ENCODE measurements at regions not wholly inside any gene's neighbourhood (a gene's known extent, or its start where the extent isn't known, plus 50 kb on each side); places are given as distances from the start of the nearest gene placed in this dataset.
"Not testable (repeated sequence)": the region's sequence is repeated elsewhere in the genome, so short reads cannot be mapped to it uniquely, and the experiment has no call there.

DNA sequence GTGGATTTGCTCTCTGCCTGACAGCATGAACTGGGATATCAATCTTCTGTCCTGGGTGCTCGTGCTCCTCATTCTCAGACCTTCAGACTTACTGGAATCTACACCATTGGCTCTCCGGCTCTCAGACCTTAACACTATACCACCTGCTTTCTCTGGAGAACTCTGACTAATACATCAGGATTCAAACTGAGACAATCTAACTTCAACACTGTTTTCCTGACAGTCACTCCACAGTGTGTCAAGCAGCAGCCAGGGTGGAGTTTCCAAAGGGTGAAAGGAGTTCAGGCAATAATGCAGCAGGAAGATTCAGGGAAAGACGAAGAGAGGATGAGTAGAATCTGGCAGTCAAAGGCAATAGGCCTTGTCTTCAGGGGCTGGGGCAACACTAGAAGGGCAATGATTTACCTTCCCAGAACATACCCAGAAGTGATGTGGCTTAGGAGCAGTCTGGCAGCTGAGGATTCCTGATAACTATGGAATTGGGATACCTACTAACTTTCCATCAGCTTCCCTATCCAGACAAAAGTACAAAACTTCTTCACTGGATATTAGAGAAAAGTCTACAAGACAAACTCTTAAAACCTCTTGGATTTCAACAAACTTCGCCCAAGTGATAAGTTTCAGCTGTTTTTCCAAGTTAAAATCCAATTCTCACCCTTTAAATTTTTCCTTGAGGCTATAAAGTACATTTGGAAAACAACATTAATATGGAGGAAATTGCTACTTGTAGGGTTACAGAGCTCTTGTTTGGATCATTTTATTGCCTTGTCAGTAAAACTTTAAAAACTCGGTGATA lies 58.4 kb upstream of the SLIT2 start:
- no peak for DNase-seq
- Histone ChIP-seq H3K79me1 (replicated peaks; ENCODE audit: low read length, poor library complexity, severe bottlenecking) (no peaks in the 10 kb centered on the region), H3K27ac (ENCODE audit: low read length, poor library complexity, severe bottlenecking) (no peak overlapping the region), H2BK12ac (ENCODE audit: low read length in 2 of 2) (no peak overlapping the region), H3K9me3 (ENCODE audit: control insufficient read depth, low read length) (no peaks in the 10 kb centered on the region), H4K8ac (ENCODE audit: low read length) (no peak overlapping the region), H3K9ac (ENCODE audit: low read length) (peak overlapping the region; percentile 82), H3K14ac (ENCODE audit: low read length in 2 of 2) (no peak overlapping the region), H2AFZ (ENCODE audit: low read depth, low read length) (no peak overlapping the region), H3K4me2 (ENCODE audit: low read length, poor library complexity, severe bottlenecking) (no peak overlapping the region), H2AK5ac (ENCODE audit: low read length, severe bottlenecking) (no peak overlapping the region), H3K18ac (ENCODE audit: low read depth in 1 of 2, low read length in 2 of 2) (no peak overlapping the region), H3K4ac (ENCODE audit: low read depth in 1 of 2, low read length in 2 of 2) (no peak overlapping the region), H2BK5ac (ENCODE audit: low read depth, low read length, poor library complexity, severe bottlenecking) (no peak overlapping the region), H3K4me3 (ENCODE audit: insufficient read depth in 1 of 2, low read depth in 1 of 2, low read length in 2 of 2) (no peak overlapping the region), H3K36me3 (ENCODE audit: control insufficient read depth in 1 of 2, insufficient read depth in 2 of 2, low read depth in 1 of 2, low read length in 2 of 2) (no peaks in the 10 kb centered on the region), H3K4me1 (ENCODE audit: control insufficient read depth, insufficient read depth, low read depth, low read length) (no peaks in the 10 kb centered on the region), H2BK15ac (ENCODE audit: low read depth, poor library complexity, severe bottlenecking) (no peak overlapping the region), H3K27me3 (ENCODE audit: control insufficient read depth in 1 of 2, insufficient read depth in 1 of 2, low read length in 2 of 2) (no peaks in the 10 kb centered on the region), H2BK120ac (ENCODE audit: low read depth, low read length) (no peak overlapping the region), H3K23ac (ENCODE audit: low read length in 2 of 2) (no peak overlapping the region), H4K91ac (ENCODE audit: low read length) (no peak overlapping the region)
- 86% methylated on average over 3 of the region's 5 CpGs for WGBS

DNA sequence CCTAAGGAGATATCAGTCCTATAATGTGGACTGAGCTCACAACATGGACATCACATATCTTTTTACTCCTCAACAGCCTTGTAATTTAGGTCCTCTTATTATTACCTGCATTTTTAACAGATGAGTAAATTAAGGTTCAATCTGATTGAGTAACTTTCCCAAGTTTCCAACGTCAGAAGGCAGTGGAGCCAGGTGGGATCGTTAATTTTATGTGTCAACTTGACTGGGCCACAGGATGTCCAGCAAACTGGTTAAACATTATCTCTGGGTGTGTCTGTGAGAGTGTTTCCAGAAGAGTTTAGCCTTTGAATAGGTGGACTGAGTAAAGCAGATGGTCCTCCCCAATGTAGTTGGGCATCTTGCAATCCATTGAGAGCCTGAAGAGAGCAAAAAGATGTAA lies 59.0 kb upstream of the SLIT2 start:
- no peak overlapping the region for H2BK5ac ChIP-seq (ENCODE audit: low read depth, low read length, poor library complexity, severe bottlenecking)
- H3K9ac ChIP-seq (ENCODE audit: low read length): peak overlapping the region; percentile 82
- WGBS: 92% methylated on average over 2 of the region's 2 CpGs
- no peak overlapping the region for H2BK120ac ChIP-seq (ENCODE audit: low read depth, low read length)
- H4K8ac ChIP-seq (ENCODE audit: low read length): no peak overlapping the region
- no peaks in the 10 kb centered on the region for H3K36me3 ChIP-seq (ENCODE audit: control insufficient read depth in 1 of 2, insufficient read depth in 2 of 2, low read depth in 1 of 2, low read length in 2 of 2)
- no peaks in the 10 kb centered on the region for H3K9me3 ChIP-seq (ENCODE audit: control insufficient read depth, low read length)
- H3K14ac ChIP-seq (ENCODE audit: low read length in 2 of 2): no peak overlapping the region
- H3K27ac ChIP-seq (ENCODE audit: low read length, poor library complexity, severe bottlenecking): no peak overlapping the region
- no peak overlapping the region for H4K91ac ChIP-seq (ENCODE audit: low read length)
- H3K79me1 ChIP-seq (replicated peaks; ENCODE audit: low read length, poor library complexity, severe bottlenecking): no peaks in the 10 kb centered on the region
- H2BK15ac ChIP-seq (ENCODE audit: low read depth, poor library complexity, severe bottlenecking): no peak overlapping the region
- no peak overlapping the region for H2AK5ac ChIP-seq (ENCODE audit: low read length, severe bottlenecking)
- H3K4me3 ChIP-seq (ENCODE audit: insufficient read depth in 1 of 2, low read depth in 1 of 2, low read length in 2 of 2): no peak overlapping the region
- no peaks in the 10 kb centered on the region for H3K27me3 ChIP-seq (ENCODE audit: control insufficient read depth in 1 of 2, insufficient read depth in 1 of 2, low read length in 2 of 2)
- H3K4me2 ChIP-seq (ENCODE audit: low read length, poor library complexity, severe bottlenecking): no peak overlapping the region
- H3K18ac ChIP-seq (ENCODE audit: low read depth in 1 of 2, low read length in 2 of 2): no peak overlapping the region
- H3K4me1 ChIP-seq (ENCODE audit: control insufficient read depth, insufficient read depth, low read depth, low read length): no peaks in the 10 kb centered on the region
- no peak overlapping the region for H3K4ac ChIP-seq (ENCODE audit: low read depth in 1 of 2, low read length in 2 of 2)
- no peak overlapping the region for H3K23ac ChIP-seq (ENCODE audit: low read length in 2 of 2)
- no peak overlapping the region for H2AFZ ChIP-seq (ENCODE audit: low read depth, low read length)
- H2BK12ac ChIP-seq (ENCODE audit: low read length in 2 of 2): no peak overlapping the region
- no peak for DNase-seq

DNA sequence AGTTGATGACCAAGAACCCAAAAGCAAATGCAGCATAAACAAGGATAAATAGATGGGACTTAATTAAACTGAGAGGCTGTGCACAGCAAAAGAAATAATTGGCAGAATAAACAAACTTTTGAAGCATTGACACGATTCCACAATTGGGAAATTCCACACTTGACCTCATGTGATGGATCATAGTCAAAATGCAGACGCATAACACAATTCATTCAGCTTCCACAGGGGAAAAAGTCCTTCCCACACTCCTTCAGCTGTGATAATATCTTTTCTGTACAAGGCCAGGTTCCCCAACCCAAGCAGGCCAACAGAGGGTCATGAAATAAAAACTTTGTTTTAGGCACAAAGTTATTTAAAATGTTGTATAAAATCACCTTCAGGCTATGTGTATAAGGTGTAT lies 66.6 kb upstream of the SLIT2 start:
- H3K4me3 ChIP-seq (ENCODE audit: insufficient read depth in 1 of 2, low read depth in 1 of 2, low read length in 2 of 2): no peak overlapping the region
- no peak overlapping the region for H3K9ac ChIP-seq (ENCODE audit: low read length)
- H2AK5ac ChIP-seq (ENCODE audit: low read length, severe bottlenecking): no peak overlapping the region
- H3K18ac ChIP-seq (ENCODE audit: low read depth in 1 of 2, low read length in 2 of 2): no peak overlapping the region
- no peak for DNase-seq
- no peaks in the 10 kb centered on the region for H3K4me1 ChIP-seq (ENCODE audit: control insufficient read depth, insufficient read depth, low read depth, low read length)
- H3K36me3 ChIP-seq (ENCODE audit: control insufficient read depth in 1 of 2, insufficient read depth in 2 of 2, low read depth in 1 of 2, low read length in 2 of 2): no peaks in the 10 kb centered on the region
- no peak overlapping the region for H2BK5ac ChIP-seq (ENCODE audit: low read depth, low read length, poor library complexity, severe bottlenecking)
- H2AFZ ChIP-seq (ENCODE audit: low read depth, low read length): no peak overlapping the region
- no peaks in the 10 kb centered on the region for H3K27me3 ChIP-seq (ENCODE audit: control insufficient read depth in 1 of 2, insufficient read depth in 1 of 2, low read length in 2 of 2)
- H2BK120ac ChIP-seq (ENCODE audit: low read depth, low read length): no peak overlapping the region
- H3K4ac ChIP-seq (ENCODE audit: low read depth in 1 of 2, low read length in 2 of 2): no peak overlapping the region
- H3K14ac ChIP-seq (ENCODE audit: low read length in 2 of 2): no peak overlapping the region
- H4K91ac ChIP-seq (ENCODE audit: low read length): no peak overlapping the region
- no peaks in the 10 kb centered on the region for H3K79me1 ChIP-seq (replicated peaks; ENCODE audit: low read length, poor library complexity, severe bottlenecking)
- H4K8ac ChIP-seq (ENCODE audit: low read length): no peak overlapping the region
- WGBS: 75% methylated on average over 2 of the region's 2 CpGs
- no peak overlapping the region for H2BK15ac ChIP-seq (ENCODE audit: low read depth, poor library complexity, severe bottlenecking)
- H3K23ac ChIP-seq (ENCODE audit: low read length in 2 of 2): no peak overlapping the region
- peaks cover 19% of the 10 kb centered on the region for H3K9me3 ChIP-seq (ENCODE audit: control insufficient read depth, low read length)
- H3K4me2 ChIP-seq (ENCODE audit: low read length, poor library complexity, severe bottlenecking): no peak overlapping the region
- no peak overlapping the region for H3K27ac ChIP-seq (ENCODE audit: low read length, poor library complexity, severe bottlenecking)
- H2BK12ac ChIP-seq (ENCODE audit: low read length in 2 of 2): no peak overlapping the region

GRCh38 chr4:20183131-20183530 lies 68.6 kb upstream of the SLIT2 start:
- H3K4me2 ChIP-seq (ENCODE audit: low read length, poor library complexity, severe bottlenecking): not testable (repeated sequence)
- WGBS: 100% methylated on average over 2 of the region's 5 CpGs

More at GRCh38 chr4:20183131-20183530, 68.6 kb upstream of the SLIT2 start:
- H3K9me3 ChIP-seq (ENCODE audit: control insufficient read depth, low read length): peaks cover 26% of the 10 kb centered on the region
- not testable (repeated sequence) for H4K8ac ChIP-seq (ENCODE audit: low read length); H3K14ac ChIP-seq (ENCODE audit: low read length in 2 of 2); H2AK5ac ChIP-seq (ENCODE audit: low read length, severe bottlenecking); H3K4me1 ChIP-seq (ENCODE audit: control insufficient read depth, insufficient read depth, low read depth, low read length); H3K18ac ChIP-seq (ENCODE audit: low read depth in 1 of 2, low read length in 2 of 2); H3K4me3 ChIP-seq (ENCODE audit: insufficient read depth in 1 of 2, low read depth in 1 of 2, low read length in 2 of 2); H3K27ac ChIP-seq (ENCODE audit: low read length, poor library complexity, severe bottlenecking); H2BK5ac ChIP-seq (ENCODE audit: low read depth, low read length, poor library complexity, severe bottlenecking); H3K27me3 ChIP-seq (ENCODE audit: control insufficient read depth in 1 of 2, insufficient read depth in 1 of 2, low read length in 2 of 2); H3K79me1 ChIP-seq (replicated peaks; ENCODE audit: low read length, poor library complexity, severe bottlenecking); H3K36me3 ChIP-seq (ENCODE audit: control insufficient read depth in 1 of 2, insufficient read depth in 2 of 2, low read depth in 1 of 2, low read length in 2 of 2); H2BK12ac ChIP-seq (ENCODE audit: low read length in 2 of 2); DNase-seq; H3K4ac ChIP-seq (ENCODE audit: low read depth in 1 of 2, low read length in 2 of 2); H3K9ac ChIP-seq (ENCODE audit: low read length); H2BK120ac ChIP-seq (ENCODE audit: low read depth, low read length); H2BK15ac ChIP-seq (ENCODE audit: low read depth, poor library complexity, severe bottlenecking); H2AFZ ChIP-seq (ENCODE audit: low read depth, low read length); H4K91ac ChIP-seq (ENCODE audit: low read length); H3K23ac ChIP-seq (ENCODE audit: low read length in 2 of 2)

Measured in mesenchymal stem cell (in vitro differentiated cells and primary cell).